ENCODE measurements at regions not wholly inside any gene's neighbourhood (a gene's known extent, or its start where the extent isn't known, plus 50 kb on each side); places are given as distances from the start of the nearest gene placed in this dataset.

DNA sequence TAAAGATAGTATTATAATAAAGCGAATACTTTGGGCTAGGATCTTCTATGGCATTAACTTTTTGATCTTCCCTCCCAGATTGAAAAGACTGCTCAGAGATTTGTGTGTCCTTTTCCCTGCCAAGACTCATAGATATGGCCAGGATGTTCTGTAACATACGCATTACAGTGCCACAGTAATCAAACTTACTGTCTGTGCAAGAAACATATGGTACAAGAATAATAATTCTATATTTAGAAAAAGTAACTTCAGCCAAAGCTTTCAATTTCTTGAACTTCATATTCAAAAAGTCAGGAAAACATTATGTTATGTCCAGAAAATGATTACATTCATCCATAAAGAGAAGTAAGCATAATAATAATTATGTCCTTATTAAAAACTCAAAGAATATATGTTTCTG, 100.9 kb upstream of the GUCY1A1 start:
- no peaks in the 10 kb centered on the region for H3K36me3 ChIP-seq (ENCODE audit: control insufficient read depth in 2 of 4, insufficient read depth in 4 of 4, low read length in 3 of 4)
- POLR2A ChIA-PET (ENCODE audit: partially characterized antibody), result no interaction called here
- no peak overlapping the region for H2BK20ac ChIP-seq (ENCODE audit: low read length)
- H3K79me1 ChIP-seq (ENCODE audit: low read depth, low read length), result no peaks in the 10 kb centered on the region
- no peak overlapping the region for H2BK5ac ChIP-seq (ENCODE audit: low read depth, low read length)
- no peak overlapping the region for H2AK5ac ChIP-seq (ENCODE audit: low read depth, low read length)
- no peak overlapping the region for H3K14ac ChIP-seq (ENCODE audit: insufficient read length)
- no peak overlapping the region for H4K8ac ChIP-seq (ENCODE audit: extremely low read depth, insufficient read depth, low read length)
- no peak overlapping the region for H4K91ac ChIP-seq (replicated peaks; ENCODE audit: insufficient read length, low read length)
- no peak overlapping the region for H2BK120ac ChIP-seq (replicated peaks; ENCODE audit: low read depth, low read length)
- no peaks in the 10 kb centered on the region for H3K27me3 ChIP-seq (replicated peaks in 1 of 4; ENCODE audit: control insufficient read depth in 3 of 4, extremely low read depth in 1 of 4, insufficient read depth in 3 of 4, low read length in 3 of 4)
- no peak overlapping the region for H3K56ac ChIP-seq (replicated peaks; ENCODE audit: insufficient read length, low read depth, low read length)
- H3K23me2 ChIP-seq (ENCODE audit: low read depth, low read length), result no peaks in the 10 kb centered on the region
- H3K79me2 ChIP-seq (ENCODE audit: control insufficient read depth in 1 of 2, insufficient read depth in 2 of 2, low read length in 2 of 2), result no peaks in the 10 kb centered on the region
- DNase-seq (ENCODE audit: low read depth in 1 of 2, low spot score in 2 of 2), result no peak
- WGBS, 2 experiments (ENCODE audit: extremely low coverage in 1 of 2, insufficient coverage in 1 of 2, insufficient read length in 1 of 2, insufficient replicate concordance in 2 of 2, low coverage in 1 of 2, low lambda C conversion rate in 2 of 2, missing lambda C conversion rate in 1 of 2), result 94% methylated on average over 2 of the region's 2 CpGs; no CpG with 5 or more reads in 1 of the 2 experiments
- H2BK12ac ChIP-seq (ENCODE audit: low read depth, low read length), result no peak overlapping the region
- H3K9me3 ChIP-seq (ENCODE audit: insufficient read depth in 2 of 2, low read depth in 1 of 2, low read length in 1 of 2), result no peaks in the 10 kb centered on the region
- no peak overlapping the region for H3K4me2 ChIP-seq (ENCODE audit: insufficient read depth in 1 of 2, low read depth in 2 of 2, low read length in 2 of 2)
- H3K18ac ChIP-seq (ENCODE audit: extremely low read depth, low read length), result no peak overlapping the region
- CTCF ChIA-PET (ENCODE audit: partially characterized antibody), result no interaction called here
- no peak overlapping the region for H4K5ac ChIP-seq (ENCODE audit: insufficient read length, low read depth, low read length)
- H3K4ac ChIP-seq (replicated peaks; ENCODE audit: insufficient read length, low read depth, low read length), result no peak overlapping the region
- H3K9ac ChIP-seq (replicated peaks in 1 of 4; ENCODE audit: extremely low read depth in 1 of 4, low read depth in 3 of 4, low read length in 3 of 4), result no peak overlapping the region
- no peak overlapping the region for H3K4me3 ChIP-seq (ENCODE audit: extremely low read depth in 1 of 4, insufficient read depth in 2 of 4, low read depth in 3 of 4, low read length in 4 of 4)
- no peak overlapping the region for H2BK15ac ChIP-seq (ENCODE audit: low read length)
- no peak for FAIRE-seq
- TF ChIP-seq RFX5 (IDR thresholded peaks at IDR 0.05; ENCODE audit: borderline replicate concordance, low read depth, low read length), result no peak
- TF ChIP-seq, protein P1, sequence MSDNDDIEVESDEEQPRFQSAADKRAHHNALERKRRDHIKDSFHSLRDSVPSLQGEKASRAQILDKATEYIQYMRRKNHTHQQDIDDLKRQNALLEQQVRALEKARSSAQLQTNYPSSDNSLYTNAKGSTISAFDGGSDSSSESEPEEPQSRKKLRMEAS (IDR thresholded peaks at IDR 0.05), result no peak
- TF ChIP-seq, protein P2, sequence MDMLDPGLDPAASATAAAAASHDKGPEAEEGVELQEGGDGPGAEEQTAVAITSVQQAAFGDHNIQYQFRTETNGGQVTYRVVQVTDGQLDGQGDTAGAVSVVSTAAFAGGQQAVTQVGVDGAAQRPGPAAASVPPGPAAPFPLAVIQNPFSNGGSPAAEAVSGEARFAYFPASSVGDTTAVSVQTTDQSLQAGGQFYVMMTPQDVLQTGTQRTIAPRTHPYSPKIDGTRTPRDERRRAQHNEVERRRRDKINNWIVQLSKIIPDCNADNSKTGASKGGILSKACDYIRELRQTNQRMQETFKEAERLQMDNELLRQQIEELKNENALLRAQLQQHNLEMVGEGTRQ (IDR thresholded peaks at IDR 0.05; ENCODE audit: low read length), result no peak
- no peak for TF ChIP-seq RXRA (IDR thresholded peaks at IDR 0.05; ENCODE audit: insufficient read depth, low read depth, low read length)
- no peak for TF ChIP-seq SIX5 (IDR thresholded peaks at IDR 0.05; ENCODE audit: low read depth, low read length)
- TF ChIP-seq FOSL1 (IDR thresholded peaks at IDR 0.05; ENCODE audit: insufficient read depth, low read depth, low read length), result no peak
- no peak for TF ChIP-seq CHD2 (IDR thresholded peaks at IDR 0.05; ENCODE audit: low read length)
- no peaks in the 10 kb centered on the region for H3K4me1 ChIP-seq (replicated peaks in 1 of 4; ENCODE audit: control insufficient read depth in 3 of 4, insufficient read depth in 4 of 4, low read length in 3 of 4)
- H4K20me1 ChIP-seq (replicated peaks in 1 of 2; ENCODE audit: control insufficient read depth in 1 of 2, insufficient read depth in 2 of 2, low read length in 2 of 2), result no peaks in the 10 kb centered on the region
- no peak overlapping the region for H3K23ac ChIP-seq (ENCODE audit: insufficient read length)
- H3K27ac ChIP-seq (ENCODE audit: low read depth, low read length), result no peak overlapping the region
- no peak overlapping the region for H2AFZ ChIP-seq (ENCODE audit: low read length)

Data from H1 (cell line).